GM12864 (cell line): ENCODE measurements at regions not wholly inside any gene's neighbourhood (a gene's known extent, or its start where the extent isn't known, plus 50 kb on each side); places are given as distances from the start of the nearest gene placed in this dataset.

Experiments used
- DNase-seq: peaks from one replicate; pipeline ENCODE4 v3.0.0-alpha.2; 2011; ENCODE audit warnings: low read depth
- H3K4me3 ChIP-seq: 2 replicates; pipeline ENCODE4 v1.5.1; 2011; ENCODE audit warnings: mild to moderate bottlenecking, low read depth, low read length, control low read depth
- CTCF ChIP-seq: IDR thresholded peaks from 2 replicates; pipeline ENCODE4 v1.5.1; 2011; ENCODE audit warnings: low read depth, mild to moderate bottlenecking, moderate library complexity, low read length, control low read depth, inconsistent platforms; ENCODE audit errors: missing control alignments

- H3K4me3 ChIP-seq: no peak overlapping the region
- TF ChIP-seq CTCF: no peak
- no peak for DNase-seq
These were observed 537.7 kb downstream of the BUD13 start for GRCh38 chr11:116234989-116235568.

GRCh38 chr11:116233561-116233960 lies 539.2 kb downstream of the BUD13 start:
- no peak overlapping the region for H3K4me3 ChIP-seq
- no peak for DNase-seq
- TF ChIP-seq CTCF: no peak

- H3K4me3 ChIP-seq: no peak overlapping the region
- no peak for TF ChIP-seq CTCF
- no peak for DNase-seq
These were observed 540.4 kb downstream of the BUD13 start for GRCh38 chr11:116232364-116232828.

DNA sequence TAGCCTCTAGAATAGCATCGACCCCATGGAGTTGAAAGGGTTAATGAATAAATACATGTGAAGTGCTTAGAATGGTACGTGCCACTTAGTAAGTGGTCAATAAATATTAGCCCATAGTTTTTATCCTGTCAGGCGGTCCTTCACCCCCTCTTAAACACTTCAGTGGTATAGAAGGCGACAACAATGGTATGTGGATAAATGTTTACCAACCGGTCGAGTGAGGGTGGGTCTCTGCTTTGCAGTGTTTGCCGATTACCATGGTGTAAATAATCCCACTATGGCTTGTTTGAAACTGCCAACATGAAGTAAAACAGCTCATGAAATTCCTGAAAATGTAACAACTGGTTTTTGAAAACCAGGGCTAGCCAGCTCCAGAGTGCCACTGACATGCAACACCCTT lies 541.2 kb downstream of the BUD13 start:
- H3K4me3 ChIP-seq: no peak overlapping the region
- no peak for TF ChIP-seq CTCF
- no peak for DNase-seq

DNA sequence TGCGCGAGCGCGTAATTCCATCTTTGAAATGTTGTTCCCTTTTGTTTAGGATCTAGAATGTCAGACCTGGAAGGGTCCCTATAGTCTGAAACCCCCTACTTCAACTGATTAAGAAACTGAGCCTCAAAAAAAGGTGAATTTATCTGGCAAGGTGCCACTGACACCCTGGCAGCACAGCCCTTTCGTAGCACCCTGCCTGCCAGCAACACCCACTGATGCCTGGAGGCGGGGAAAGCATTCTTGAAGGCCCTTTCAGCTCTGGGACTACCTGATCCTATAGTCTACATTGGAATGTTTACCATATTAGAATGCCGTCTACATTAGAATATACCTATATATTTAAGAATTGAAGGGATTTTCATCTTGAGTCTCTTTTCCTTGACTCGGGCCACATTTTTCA lies 542.3 kb downstream of the BUD13 start:
- H3K4me3 ChIP-seq: no peak overlapping the region
- TF ChIP-seq CTCF: no peak
- DNase-seq: no peak

GRCh38 chr11:116229236-116229970 lies 543.4 kb downstream of the BUD13 start:
- H3K4me3 ChIP-seq: no peak overlapping the region
- no peak for DNase-seq
- no peak for TF ChIP-seq CTCF

GRCh38 chr11:116226731-116227130 lies 546.1 kb downstream of the BUD13 start:
- no peak overlapping the region for H3K4me3 ChIP-seq
- DNase-seq: no peak
- TF ChIP-seq CTCF: no peak
